H1 (cell line): ENCODE measurements at regions not wholly inside any gene's neighbourhood (a gene's known extent, or its start where the extent isn't known, plus 50 kb on each side); places are given as distances from the start of the nearest gene placed in this dataset.

Experiments used
- CTCF ChIA-PET: fragments of 300-600 bp; sonication (Branson Sonifier 250); formaldehyde crosslinking; loops from one replicate; lab custom pipeline; 2021; ENCODE audit not compliant: partially characterized antibody; lab: Charles Lee
- POLR2A ChIA-PET: fragments of 300-600 bp; sonication (Branson Sonifier 250); formaldehyde crosslinking; loops from one replicate; lab custom pipeline; 2021; ENCODE audit warnings: inconsistent platforms; ENCODE audit not compliant: partially characterized antibody; lab: Charles Lee
- DNase-seq, 2 experiments: peaks; one replicate each; pipeline versions ENCODE4 v3.0.0 to v3.0.0-alpha.2; 2010 to 2022; ENCODE audit warnings: low spot score in 2 of 2, low read depth in 1 of 2, mixed read lengths in 1 of 2
- FAIRE-seq: peaks from 2 replicates; lab custom pipeline; 2011; peaks lifted over from hg19 to GRCh38; lab: Jason Lieb, UNC
- H2AFZ ChIP-seq: 2 replicates; pipeline ENCODE4 v1.8.1; 2012; ENCODE audit warnings: low read length, inconsistent platforms
- H2AK5ac ChIP-seq: 2 replicates; pipeline ENCODE4 v1.6.1; 2013; ENCODE audit warnings: low read depth, low read length
- H2BK120ac ChIP-seq: replicated peaks from 2 replicates; pipeline ENCODE3; 2013; ENCODE audit warnings: low read depth, low read length, inconsistent platforms
- H2BK12ac ChIP-seq: 2 replicates; pipeline ENCODE4 v1.6.1; 2013; ENCODE audit warnings: low read depth, low read length
- H2BK15ac ChIP-seq: 2 replicates; pipeline ENCODE4 v1.6.1; 2013; ENCODE audit warnings: low read length
- H2BK20ac ChIP-seq: 2 replicates; pipeline ENCODE4 v1.6.1; 2013; ENCODE audit warnings: low read length
- H2BK5ac ChIP-seq: 2 replicates; pipeline ENCODE4 v1.6.1; 2013; ENCODE audit warnings: low read depth, low read length
- H3K14ac ChIP-seq: 2 replicates; pipeline ENCODE4 v1.6.1; 2013; ENCODE audit warnings: inconsistent platforms; ENCODE audit not compliant: insufficient read length
- H3K18ac ChIP-seq: 2 replicates; pipeline ENCODE4 v1.6.1; 2013; ENCODE audit warnings: low read length; ENCODE audit errors: extremely low read depth
- H3K23ac ChIP-seq: 2 replicates; pipeline ENCODE4 v1.6.1; 2013; ENCODE audit warnings: inconsistent platforms; ENCODE audit not compliant: insufficient read length
- H3K23me2 ChIP-seq: 2 replicates; pipeline ENCODE4 v1.6.1; 2013; ENCODE audit warnings: low read depth, low read length
- H3K27ac ChIP-seq: 2 replicates; pipeline ENCODE4 v1.6.1; 2011; ENCODE audit warnings: low read depth, low read length, inconsistent platforms
- H3K27me3 ChIP-seq, 4 experiments: replicated peaks in 1 of 4; 1 replicate in 1 of 4; 2 replicates in 3 of 4; pipeline versions ENCODE4 v1.6.1 to v1.8.1; 2011 to 2013; ENCODE audit warnings: low read length in 3 of 4, mild to moderate bottlenecking in 3 of 4, inconsistent platforms in 2 of 4, mixed read lengths in 2 of 4, moderate library complexity in 1 of 4; ENCODE audit not compliant: control insufficient read depth in 3 of 4, insufficient read depth in 3 of 4; ENCODE audit errors: extremely low read depth in 1 of 4
- H3K36me3 ChIP-seq, 4 experiments: 2 replicates each; pipeline versions ENCODE4 v1.6.1 to v1.8.1; 2011 to 2013; ENCODE audit warnings: mild to moderate bottlenecking in 4 of 4, low read length in 3 of 4, moderate library complexity in 2 of 4, control low read depth in 1 of 4, inconsistent platforms in 1 of 4; ENCODE audit not compliant: insufficient read depth in 4 of 4, control insufficient read depth in 2 of 4
- H3K4ac ChIP-seq: replicated peaks from 2 replicates; pipeline ENCODE3; 2013; ENCODE audit warnings: low read length, low read depth, mixed read lengths, inconsistent platforms; ENCODE audit not compliant: insufficient read length
- H3K4me1 ChIP-seq, 4 experiments: replicated peaks in 1 of 4; 1 replicate in 1 of 4; 2 replicates in 3 of 4; pipeline versions ENCODE4 v1.6.1 to v1.8.1; 2011 to 2013; ENCODE audit warnings: low read length in 3 of 4, inconsistent platforms in 2 of 4, mixed read lengths in 1 of 4; ENCODE audit not compliant: insufficient read depth in 4 of 4, control insufficient read depth in 3 of 4
- H3K4me2 ChIP-seq, 2 experiments: 2 replicates each; pipeline versions ENCODE4 v1.6.1 to v1.8.1; 2011 to 2013; ENCODE audit warnings: low read depth in 2 of 2, low read length in 2 of 2, control low read depth in 1 of 2, inconsistent platforms in 1 of 2, mild to moderate bottlenecking in 1 of 2; ENCODE audit not compliant: insufficient read depth in 1 of 2
- H3K4me3 ChIP-seq, 4 experiments: fragments of 200-600, 300-600 bp in 1 of 4; sonication (generic), shearing (Covaris generic), sonication (Bioruptor Twin) in 1 of 4; 2 replicates each; pipeline versions ENCODE4 v1.5.1 to v1.8.1; 2011 to 2016; ENCODE audit warnings: low read length in 4 of 4, low read depth in 3 of 4, control low read depth in 2 of 4, inconsistent platforms in 2 of 4, mild to moderate bottlenecking in 2 of 4, mixed read lengths in 1 of 4, moderate library complexity in 1 of 4; ENCODE audit not compliant: insufficient read depth in 2 of 4; ENCODE audit errors: extremely low read depth in 1 of 4
- H3K56ac ChIP-seq: replicated peaks from 2 replicates; pipeline ENCODE3; 2013; ENCODE audit warnings: low read depth, mild to moderate bottlenecking, mixed read lengths, low read length, inconsistent platforms; ENCODE audit not compliant: insufficient read length
- H3K79me1 ChIP-seq: 2 replicates; pipeline ENCODE4 v1.6.1; 2013; ENCODE audit warnings: low read depth, low read length, control low read depth
- H3K79me2 ChIP-seq, 2 experiments: 2 replicates each; pipeline versions ENCODE4 v1.6.1 to v1.8.1; 2012 to 2013; ENCODE audit warnings: low read length in 2 of 2, mild to moderate bottlenecking in 2 of 2, inconsistent platforms in 1 of 2; ENCODE audit not compliant: insufficient read depth in 2 of 2, control insufficient read depth in 1 of 2
- H3K9ac ChIP-seq, 4 experiments: replicated peaks in 1 of 4; 1 replicate in 1 of 4; 2 replicates in 3 of 4; pipeline versions ENCODE4 v1.6.1 to v1.8.1; 2011 to 2013; ENCODE audit warnings: low read depth in 3 of 4, low read length in 3 of 4, control low read depth in 2 of 4, mild to moderate bottlenecking in 2 of 4, moderate library complexity in 2 of 4, inconsistent platforms in 1 of 4; ENCODE audit errors: extremely low read depth in 1 of 4
- H3K9me3 ChIP-seq, 2 experiments: 2 replicates each; pipeline versions ENCODE4 v1.6.1 to v1.8.1; 2012 to 2013; ENCODE audit warnings: mild to moderate bottlenecking in 2 of 2, moderate library complexity in 2 of 2, control low read depth in 1 of 2, inconsistent platforms in 1 of 2, low read depth in 1 of 2, low read length in 1 of 2, mixed read lengths in 1 of 2; ENCODE audit not compliant: insufficient read depth in 2 of 2
- H4K20me1 ChIP-seq, 2 experiments: replicated peaks in 1 of 2; 2 replicates each; pipeline versions ENCODE3 to v1.8.1; 2011 to 2013; ENCODE audit warnings: inconsistent platforms in 2 of 2, low read length in 2 of 2, mild to moderate bottlenecking in 1 of 2; ENCODE audit not compliant: insufficient read depth in 2 of 2, control insufficient read depth in 1 of 2
- H4K5ac ChIP-seq: 2 replicates; pipeline ENCODE4 v1.6.1; 2013; ENCODE audit warnings: low read length, low read depth, mixed read lengths, inconsistent platforms; ENCODE audit not compliant: insufficient read length
- H4K8ac ChIP-seq: 2 replicates; pipeline ENCODE4 v1.8.0; 2013; ENCODE audit warnings: mild to moderate bottlenecking, moderate library complexity, low read length, inconsistent platforms; ENCODE audit not compliant: insufficient read depth; ENCODE audit errors: extremely low read depth
- H4K91ac ChIP-seq: replicated peaks from 2 replicates; pipeline ENCODE3; 2013; ENCODE audit warnings: low read length, mixed read lengths, inconsistent platforms; ENCODE audit not compliant: insufficient read length
- ATF3 ChIP-seq: IDR thresholded peaks from 2 replicates; pipeline ENCODE4 v1.6.1; 2011; ENCODE audit warnings: low read depth, mild to moderate bottlenecking, low read length; ENCODE audit not compliant: insufficient read depth
- BCL11A ChIP-seq, 2 experiments: IDR thresholded peaks; one replicate each; pipeline ENCODE4 v1.6.1; 2011; ENCODE audit warnings: low read depth in 2 of 2, low read length in 2 of 2, mild to moderate bottlenecking in 2 of 2
- BRCA1 ChIP-seq: IDR thresholded peaks from 2 replicates; pipeline ENCODE4 v1.6.1; 2012; ENCODE audit warnings: low read depth, low read length, improper control_type of control experiment
- CTCF ChIP-seq, 3 experiments: IDR thresholded peaks; 1 replicate in 2 of 3; 2 replicates in 1 of 3; pipeline versions ENCODE4 v1.5.1 to v1.6.1; 2011; ENCODE audit warnings: low read length in 3 of 3, mild to moderate bottlenecking in 3 of 3, inconsistent platforms in 2 of 3, low read depth in 1 of 3, moderate library complexity in 1 of 3; ENCODE audit not compliant: insufficient read depth in 1 of 3; ENCODE audit errors: control extremely low read depth in 1 of 3
- EGR1 ChIP-seq: IDR thresholded peaks from 2 replicates; pipeline ENCODE4 v1.6.1; 2011; ENCODE audit warnings: low read depth, low read length, borderline replicate concordance
- GTF2F1 ChIP-seq: IDR thresholded peaks from 2 replicates; pipeline ENCODE4 v1.6.1; 2012; ENCODE audit warnings: low read depth, low read length, improper control_type of control experiment, borderline replicate concordance
- HDAC2 ChIP-seq, 2 experiments: fragments of 300-600 bp in 1 of 2; sonication (generic) in 1 of 2; IDR thresholded peaks; 2 replicates each; pipeline ENCODE4 v1.6.1; 2011 to 2012; ENCODE audit warnings: low read depth in 2 of 2, low read length in 2 of 2, mild to moderate bottlenecking in 2 of 2, moderate library complexity in 2 of 2, borderline replicate concordance in 1 of 2, inconsistent platforms in 1 of 2
- KDM4A ChIP-seq: IDR thresholded peaks from one replicate; pipeline ENCODE4 v1.7.1; 2012; ENCODE audit warnings: low read depth, mild to moderate bottlenecking, moderate library complexity, low read length, inconsistent platforms; ENCODE audit not compliant: severe bottlenecking
- NRF1 ChIP-seq: IDR thresholded peaks from 2 replicates; pipeline ENCODE4 v1.6.1; 2011; ENCODE audit warnings: mild to moderate bottlenecking, low read depth, low read length, improper control_type of control experiment
- POU5F1 ChIP-seq: IDR thresholded peaks from 2 replicates; pipeline ENCODE4 v1.6.1; 2011; ENCODE audit warnings: low read depth, mild to moderate bottlenecking, low read length, moderate library complexity
- SIX5 ChIP-seq: IDR thresholded peaks from 2 replicates; pipeline ENCODE4 v1.6.1; 2011; ENCODE audit warnings: mild to moderate bottlenecking, low read depth, low read length
- SP1 ChIP-seq: IDR thresholded peaks from 2 replicates; pipeline ENCODE4 v1.6.1; 2011; ENCODE audit warnings: low read depth, low read length
- WGBS, 2 experiments: shearing (Covaris generic) in 1 of 2; methylation state at CpG; one replicate each; pipeline versions ENCODE4 v1.1.6 to v1.1.7; 2013 to 2015; ENCODE audit warnings: low lambda C conversion rate in 2 of 2, mixed read lengths in 2 of 2, inconsistent platforms in 1 of 2, low coverage in 1 of 2, missing lambda C conversion rate in 1 of 2; ENCODE audit not compliant: insufficient replicate concordance in 2 of 2, insufficient coverage in 1 of 2, insufficient read length in 1 of 2; ENCODE audit errors: extremely low coverage in 1 of 2, missing lambda C conversion rate in 1 of 2; 5-methylcytosine and 5-hydroxymethylcytosine counted together

- CTCF ChIA-PET, result no interaction called here
- TF ChIP-seq SP1 (no peak), ATF3 (no peak), KDM4A (no peak), EGR1 (no peak), BRCA1 (no peak), NRF1 (no peak), HDAC2 (IDR thresholded peaks at IDR 0.05; ENCODE audit: borderline replicate concordance in 1 of 2, low read depth in 2 of 2, low read length in 2 of 2) (no peak), POU5F1 (no peak), CTCF (IDR thresholded peaks at IDR 0.05; ENCODE audit: control extremely low read depth in 1 of 3, insufficient read depth in 1 of 3, low read depth in 1 of 3, low read length in 3 of 3) (no peak), BCL11A (IDR thresholded peaks at IDR 0.05; ENCODE audit: low read depth in 2 of 2, low read length in 2 of 2) (no peak), SIX5 (no peak), GTF2F1 (no peak)
These were observed 192.8 kb upstream of the NRIP1 start for GRCh38 chr21:15257646-15258045.

More at GRCh38 chr21:15257646-15258045, 192.8 kb upstream of the NRIP1 start:
- H3K4me1 ChIP-seq, result no peaks in the 10 kb centered on the region
- no peak for FAIRE-seq
- no peak overlapping the region for H4K5ac ChIP-seq
- H3K27ac ChIP-seq, result no peak overlapping the region
- H3K4me2 ChIP-seq, result no peak overlapping the region
- no peak overlapping the region for H2BK15ac ChIP-seq
- no peak overlapping the region for H3K9ac ChIP-seq
- H3K36me3 ChIP-seq, result no peaks in the 10 kb centered on the region
- 88% methylated on average over 4 of the region's 4 CpGs; no CpG with 5 or more reads in 1 of the 2 experiments for WGBS, 2 experiments
- H3K4ac ChIP-seq, result no peak overlapping the region
- POLR2A ChIA-PET, result no interaction called here
- no peak overlapping the region for H2AFZ ChIP-seq
- no peaks in the 10 kb centered on the region; the same call in 1 of the 2 replicates for H3K23me2 ChIP-seq
- no peaks in the 10 kb centered on the region for H3K79me1 ChIP-seq
- H3K4me3 ChIP-seq, result no peak overlapping the region
- no peaks in the 10 kb centered on the region for H4K20me1 ChIP-seq
- H3K23ac ChIP-seq, result no peak overlapping the region
- no peak overlapping the region for H2AK5ac ChIP-seq
- no peak overlapping the region for H2BK20ac ChIP-seq
- no peak overlapping the region for H2BK120ac ChIP-seq
- no peak overlapping the region for H3K56ac ChIP-seq
- H3K14ac ChIP-seq, result no peak overlapping the region
- H3K79me2 ChIP-seq, result no peaks in the 10 kb centered on the region
- DNase-seq, result no peak
- no peak overlapping the region for H2BK5ac ChIP-seq
- no peaks in the 10 kb centered on the region for H3K9me3 ChIP-seq
- H3K18ac ChIP-seq, result no peak overlapping the region
- no peak overlapping the region for H4K8ac ChIP-seq
- H4K91ac ChIP-seq, result no peak overlapping the region
- no peaks in the 10 kb centered on the region for H3K27me3 ChIP-seq
- H2BK12ac ChIP-seq, result no peak overlapping the region
